Activated naive CD4-positive, alpha-beta T cell (primary cell): ENCODE measurements at regions not wholly inside any gene's neighbourhood (a gene's known extent, or its start where the extent isn't known, plus 50 kb on each side); places are given as distances from the start of the nearest gene placed in this dataset.
"Not testable (repeated sequence)": the region's sequence is repeated elsewhere in the genome, so short reads cannot be mapped to it uniquely, and the experiment has no call there.

Experiments used
- DNase-seq, 4 experiments: peaks; one replicate each; lab custom pipeline; 2025; lab: John Stamatoyannopoulos, UW

- no peak for DNase-seq
Measured at GRCh38 chr1:61028136-61028535, 54.2 kb upstream of the NFIA start.

- DNase-seq = not testable (repeated sequence)
Measured at GRCh38 chr1:61018068-61018467, 64.3 kb upstream of the NFIA start.

- DNase-seq = no peak
Measured at GRCh38 chr1:61017651-61018050, 64.7 kb upstream of the NFIA start.

- DNase-seq = no peak
Measured at GRCh38 chr1:61013946-61014667, 68.3 kb upstream of the NFIA start.

- DNase-seq = no peak
Measured at GRCh38 chr1:61013189-61013945, 69.0 kb upstream of the NFIA start.

GRCh38 chr1:61012341-61012761 lies 70.0 kb upstream of the NFIA start:
- no peak for DNase-seq

GRCh38 chr1:61011561-61012263 lies 70.6 kb upstream of the NFIA start:
- DNase-seq = no peak

- DNase-seq = no peak
Measured at GRCh38 chr1:61007534-61008364, 74.6 kb upstream of the NFIA start.

GRCh38 chr1:61005614-61006580 lies 76.5 kb upstream of the NFIA start:
- no peak for DNase-seq

GRCh38 chr1:61004262-61005003 lies 77.9 kb upstream of the NFIA start:
- DNase-seq = no peak

- DNase-seq = no peak
Measured at GRCh38 chr1:61000327-61000726, 82.0 kb upstream of the NFIA start.

- no peak for DNase-seq
Measured at GRCh38 chr1:60998786-60999185, 83.6 kb upstream of the NFIA start.

GRCh38 chr1:60994828-60995492 lies 87.4 kb upstream of the NFIA start:
- no peak for DNase-seq

- DNase-seq = no peak
Measured at GRCh38 chr1:60994369-60994768, 88.0 kb upstream of the NFIA start.

- DNase-seq = no peak
Measured at GRCh38 chr1:60992165-60992564, 90.2 kb upstream of the NFIA start.

- DNase-seq = no peak
Measured at GRCh38 chr1:60990714-60991090, 91.7 kb upstream of the NFIA start.

- no peak for DNase-seq
Measured at GRCh38 chr1:60989749-60990713, 92.3 kb upstream of the NFIA start.

- no peak for DNase-seq
Measured at GRCh38 chr1:60988891-60989290, 93.5 kb upstream of the NFIA start.
